ENCODE measurements at regions not wholly inside any gene's neighbourhood (a gene's known extent, or its start where the extent isn't known, plus 50 kb on each side); places are given as distances from the start of the nearest gene placed in this dataset.

DNA sequence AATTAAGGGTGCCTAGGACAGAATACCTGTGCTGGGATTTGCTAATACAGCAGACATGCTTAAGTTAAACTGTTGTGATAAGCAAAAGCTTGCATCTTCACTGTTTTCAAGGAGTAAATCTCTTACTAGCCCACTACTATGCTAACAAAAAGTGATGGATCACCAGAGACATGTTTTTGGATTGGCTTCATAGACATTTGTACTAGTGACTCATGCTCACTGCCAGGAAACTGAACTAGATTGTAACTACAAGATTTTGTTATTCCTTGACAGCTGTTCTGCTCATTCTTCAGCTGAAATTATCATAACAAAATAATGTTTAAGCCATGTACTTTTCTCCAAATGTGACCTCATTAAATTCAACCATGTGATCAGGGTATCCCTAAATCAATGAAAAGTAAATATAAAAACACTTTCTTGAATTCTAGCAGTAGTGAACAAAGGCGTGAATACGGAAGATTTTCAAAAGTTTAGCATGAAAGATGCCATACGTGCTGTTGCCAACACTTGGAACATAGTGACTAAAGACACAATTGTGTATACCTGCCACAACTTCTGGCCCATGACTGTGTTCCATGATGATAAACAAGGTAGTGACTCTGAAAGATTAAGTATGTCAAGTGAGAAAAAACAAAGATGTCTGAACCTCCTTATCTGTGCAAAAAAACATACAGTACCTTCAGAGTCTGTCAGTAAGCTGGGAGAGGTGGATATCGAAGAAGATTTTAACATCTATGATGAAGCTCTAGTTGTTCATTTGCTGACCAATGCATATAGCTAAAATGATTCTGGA is 154.0 kb downstream of the BTC start:
- Histone ChIP-seq H3K36me3 (no peaks in the 10 kb centered on the region), H3K9me3 (no peaks in the 10 kb centered on the region), H3K4me3 (no peak overlapping the region), H3K27me3 (no peaks in the 10 kb centered on the region), H3K27ac (no peak overlapping the region), H3K4me1 (no peaks in the 10 kb centered on the region)
- in situ Hi-C loops (cut with MboI; ENCODE audit: low sequenced_read_pairs in 4 of 4), result no loop called here
- intact Hi-C loops (cut with DNase I; ENCODE audit: low total_unique reads), result no loop called here
- DNase-seq, result no peak
- TF ChIP-seq, protein P1, sequence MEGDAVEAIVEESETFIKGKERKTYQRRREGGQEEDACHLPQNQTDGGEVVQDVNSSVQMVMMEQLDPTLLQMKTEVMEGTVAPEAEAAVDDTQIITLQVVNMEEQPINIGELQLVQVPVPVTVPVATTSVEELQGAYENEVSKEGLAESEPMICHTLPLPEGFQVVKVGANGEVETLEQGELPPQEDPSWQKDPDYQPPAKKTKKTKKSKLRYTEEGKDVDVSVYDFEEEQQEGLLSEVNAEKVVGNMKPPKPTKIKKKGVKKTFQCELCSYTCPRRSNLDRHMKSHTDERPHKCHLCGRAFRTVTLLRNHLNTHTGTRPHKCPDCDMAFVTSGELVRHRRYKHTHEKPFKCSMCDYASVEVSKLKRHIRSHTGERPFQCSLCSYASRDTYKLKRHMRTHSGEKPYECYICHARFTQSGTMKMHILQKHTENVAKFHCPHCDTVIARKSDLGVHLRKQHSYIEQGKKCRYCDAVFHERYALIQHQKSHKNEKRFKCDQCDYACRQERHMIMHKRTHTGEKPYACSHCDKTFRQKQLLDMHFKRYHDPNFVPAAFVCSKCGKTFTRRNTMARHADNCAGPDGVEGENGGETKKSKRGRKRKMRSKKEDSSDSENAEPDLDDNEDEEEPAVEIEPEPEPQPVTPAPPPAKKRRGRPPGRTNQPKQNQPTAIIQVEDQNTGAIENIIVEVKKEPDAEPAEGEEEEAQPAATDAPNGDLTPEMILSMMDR (IDR thresholded peaks at IDR 0.05 in 4 of 5, conservative IDR thresholded peaks at IDR 0.05 in 1 of 5), result no peak
- no peak for TF ChIP-seq POLR2A (IDR thresholded peaks at IDR 0.05)
- ATAC-seq, result no peak

DNA sequence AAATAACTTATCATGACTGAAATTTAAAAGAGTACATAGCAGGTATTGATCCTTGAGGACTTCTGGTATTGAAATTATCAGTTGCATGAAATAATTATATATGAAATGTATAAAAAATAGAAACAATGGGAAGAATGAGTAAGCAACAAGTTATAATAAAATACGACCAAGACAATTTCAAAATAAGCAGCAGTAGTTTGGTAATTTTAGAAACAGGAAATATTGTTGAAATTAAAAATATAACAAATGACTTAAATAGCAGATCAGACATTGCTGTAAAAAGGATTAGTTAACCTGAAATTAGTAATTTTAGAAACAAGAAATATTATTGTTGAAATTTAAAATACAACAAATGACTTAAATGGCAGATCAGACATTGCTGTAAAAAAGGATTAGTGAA is 152.3 kb downstream of the BTC start:
- Histone ChIP-seq H3K4me3 (no peak overlapping the region), H3K27ac (no peak overlapping the region), H3K36me3 (no peaks in the 10 kb centered on the region), H3K4me1 (no peaks in the 10 kb centered on the region), H3K27me3 (no peaks in the 10 kb centered on the region), H3K9me3 (no peaks in the 10 kb centered on the region)
- intact Hi-C loops (cut with DNase I; ENCODE audit: low total_unique reads), result no loop called here
- DNase-seq, result no peak
- TF ChIP-seq, protein P1 (IDR thresholded peaks at IDR 0.05 in 4 of 5, conservative IDR thresholded peaks at IDR 0.05 in 1 of 5), result no peak
- in situ Hi-C loops (cut with MboI; ENCODE audit: low sequenced_read_pairs in 4 of 4), result no loop called here
- no peak for ATAC-seq

DNA sequence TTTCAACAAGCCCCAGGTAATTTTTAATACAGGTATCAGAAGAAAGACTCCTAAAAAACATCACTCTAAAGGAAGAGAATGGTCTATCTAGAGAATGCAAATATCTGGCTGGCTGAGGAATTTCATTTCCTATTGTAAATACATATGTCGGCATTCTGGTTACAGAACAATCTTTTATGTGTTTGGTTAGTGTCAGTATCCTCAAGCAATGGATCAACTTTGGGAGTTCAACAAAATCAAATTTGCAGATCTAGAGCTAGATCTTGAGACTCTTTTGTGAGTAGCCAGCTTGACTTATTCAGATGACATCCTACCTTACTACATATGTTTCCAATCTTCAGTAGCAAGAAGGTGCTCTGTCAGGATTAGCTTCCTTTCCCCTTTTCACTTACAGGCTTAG is 145.1 kb downstream of the BTC start:
- H3K36me3 ChIP-seq, result no peaks in the 10 kb centered on the region
- in situ Hi-C loops (cut with MboI; ENCODE audit: low sequenced_read_pairs in 4 of 4), result no loop called here
- intact Hi-C loops (cut with DNase I; ENCODE audit: low total_unique reads), result no loop called here
- H3K4me1 ChIP-seq, result no peaks in the 10 kb centered on the region
- H3K27ac ChIP-seq, result no peak overlapping the region
- H3K9me3 ChIP-seq, result no peaks in the 10 kb centered on the region
- DNase-seq (no peak), ATAC-seq (no peak)
- TF ChIP-seq POLR2A (IDR thresholded peaks at IDR 0.05), result no peak
- TF ChIP-seq, protein P1 (IDR thresholded peaks at IDR 0.05 in 4 of 5, conservative IDR thresholded peaks at IDR 0.05 in 1 of 5), result no peak
- H3K4me3 ChIP-seq, result no peak overlapping the region
- H3K27me3 ChIP-seq, result no peaks in the 10 kb centered on the region

DNA sequence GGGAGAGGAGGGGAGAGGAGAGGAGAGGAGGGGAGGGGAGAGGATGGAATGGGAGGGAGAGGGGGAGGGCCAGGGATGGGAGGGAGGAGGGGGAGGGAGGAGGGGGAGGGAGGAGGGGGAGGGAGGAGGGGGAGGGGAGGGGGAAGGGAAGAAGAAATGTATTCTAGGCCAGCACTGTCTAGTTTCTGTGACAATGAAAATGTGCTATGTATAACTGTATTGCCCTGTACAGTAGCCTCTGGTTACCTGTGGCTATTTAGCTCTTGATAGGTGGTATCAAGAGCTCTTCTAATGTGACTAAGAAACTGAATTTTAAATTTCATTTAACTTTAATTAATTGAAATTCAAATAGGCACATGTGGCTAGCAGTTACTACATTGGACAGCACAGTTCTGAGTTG is 143.1 kb downstream of the BTC start:
- Histone ChIP-seq H3K27me3 (no peaks in the 10 kb centered on the region), H3K9me3 (no peaks in the 10 kb centered on the region), H3K4me1 (no peaks in the 10 kb centered on the region), H3K27ac (no peak overlapping the region), H3K4me3 (no peak overlapping the region), H3K36me3 (no peaks in the 10 kb centered on the region)
- intact Hi-C loops (cut with DNase I; ENCODE audit: low total_unique reads) (no loop called here), in situ Hi-C loops (cut with MboI; ENCODE audit: low sequenced_read_pairs in 4 of 4) (loop anchor here in 1 of 4 donors (25.0 kb wide), 1 partner anchor 289 kb away; the partner anchor contains the start of gene EREG)
- ATAC-seq (no peak), DNase-seq (no peak)
- TF ChIP-seq POLR2A (IDR thresholded peaks at IDR 0.05), result no peak

DNA sequence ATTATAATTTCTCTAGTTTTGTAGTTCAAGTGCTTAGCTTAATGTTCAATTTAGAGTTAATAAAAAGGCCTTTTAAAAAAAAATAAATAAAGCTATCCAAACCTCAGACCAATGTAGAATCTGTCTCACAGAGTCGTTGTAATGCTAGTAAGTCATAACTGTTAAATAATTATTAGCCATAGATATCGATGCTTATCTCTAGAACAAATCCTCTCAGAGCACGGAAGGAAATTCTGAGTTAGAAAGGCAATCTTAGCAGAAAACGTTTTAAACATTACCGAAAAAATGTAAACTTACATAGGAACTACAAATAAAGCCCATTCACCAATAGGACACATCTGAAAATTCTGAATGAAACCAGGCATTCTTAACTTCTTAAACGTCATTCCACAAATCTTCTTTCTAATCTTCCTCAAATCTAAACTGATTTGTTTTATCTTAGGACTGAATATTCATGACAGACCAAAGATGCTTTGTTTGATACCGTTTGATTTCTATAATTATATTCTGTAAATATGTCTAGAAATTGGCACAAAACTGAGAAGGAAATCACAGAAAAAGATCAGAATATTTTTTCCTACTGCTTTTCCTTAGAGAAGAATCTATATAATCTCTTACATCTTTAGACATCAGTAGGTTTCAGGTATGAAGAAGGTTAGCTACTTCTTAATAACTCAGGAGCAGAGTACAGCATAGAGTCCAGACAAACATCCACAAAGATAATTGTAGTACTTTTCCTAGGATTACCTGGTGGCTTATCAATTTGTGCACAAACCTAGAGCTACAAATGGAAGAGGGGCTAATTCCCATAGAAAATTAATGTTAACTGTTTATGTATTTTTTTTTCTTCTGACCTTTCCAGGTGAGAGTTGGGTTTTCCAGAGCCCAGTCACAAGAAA is 140.7 kb downstream of the BTC start:
- H3K4me3 ChIP-seq, result no peak overlapping the region
- no peak overlapping the region for H3K27ac ChIP-seq
- TF ChIP-seq, protein P1 (IDR thresholded peaks at IDR 0.05 in 4 of 5, conservative IDR thresholded peaks at IDR 0.05 in 1 of 5), result no peak
- TF ChIP-seq POLR2A (IDR thresholded peaks at IDR 0.05), result no peak
- H3K4me1 ChIP-seq, result no peaks in the 10 kb centered on the region
- ATAC-seq (no peak), DNase-seq (no peak)
- no peaks in the 10 kb centered on the region for H3K27me3 ChIP-seq
- in situ Hi-C loops (cut with MboI; ENCODE audit: low sequenced_read_pairs in 4 of 4), result loop anchor here in 1 of 4 donors (25.0 kb wide), 1 partner anchor 291 kb away; the partner anchor contains the start of gene EREG
- no peaks in the 10 kb centered on the region for H3K9me3 ChIP-seq
- intact Hi-C loops (cut with DNase I; ENCODE audit: low total_unique reads), result no loop called here
- H3K36me3 ChIP-seq, result no peaks in the 10 kb centered on the region
